Thyroid gland (tissue), 4 donors: ENCODE measurements at regions not wholly inside any gene's neighbourhood (a gene's known extent, or its start where the extent isn't known, plus 50 kb on each side); places are given as distances from the start of the nearest gene placed in this dataset.

Experiments used
- POLR2A ChIP-seq, 2 donors: fragments of 450-650 bp; IDR thresholded peaks; one replicate each; pipeline ENCODE4 v1.6.1; 2017; ENCODE audit warnings: antibody characterized with exemption in 2 of 2, mild to moderate bottlenecking in 2 of 2, moderate library complexity in 1 of 2
- TF ChIP-seq, protein P1 (sequence below), 6 experiments: fragments of 200-600 bp in 3 of 6; fragments of 450-650 bp in 3 of 6; sonication (generic) in 3 of 6; IDR thresholded peaks; one replicate each; pipeline ENCODE4 v1.5.1; 2016 to 2019; ENCODE audit warnings: antibody characterized with exemption in 6 of 6, mild to moderate bottlenecking in 2 of 6, inconsistent platforms in 1 of 6, moderate library complexity in 1 of 6

DNA sequence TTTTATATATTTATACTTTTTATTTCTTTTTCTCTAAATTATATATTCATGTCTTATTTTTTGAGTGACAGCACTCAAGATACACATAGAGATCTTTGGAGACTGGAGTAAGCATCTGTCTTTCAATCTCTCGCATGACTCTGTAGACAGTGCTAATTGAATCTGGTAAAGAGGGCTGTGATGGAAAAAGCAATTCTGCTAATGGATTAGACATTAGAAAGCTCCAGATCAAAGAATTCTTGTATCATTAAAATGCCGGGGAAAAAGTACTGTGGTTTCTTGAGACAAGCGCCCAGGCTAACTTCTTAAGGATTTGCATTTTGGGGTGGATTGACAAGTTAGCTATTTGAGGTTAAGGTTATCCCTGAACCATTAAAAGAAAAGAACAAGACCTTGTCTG, 383.1 kb upstream of the TNP1 start:
- TF ChIP-seq, protein P1, sequence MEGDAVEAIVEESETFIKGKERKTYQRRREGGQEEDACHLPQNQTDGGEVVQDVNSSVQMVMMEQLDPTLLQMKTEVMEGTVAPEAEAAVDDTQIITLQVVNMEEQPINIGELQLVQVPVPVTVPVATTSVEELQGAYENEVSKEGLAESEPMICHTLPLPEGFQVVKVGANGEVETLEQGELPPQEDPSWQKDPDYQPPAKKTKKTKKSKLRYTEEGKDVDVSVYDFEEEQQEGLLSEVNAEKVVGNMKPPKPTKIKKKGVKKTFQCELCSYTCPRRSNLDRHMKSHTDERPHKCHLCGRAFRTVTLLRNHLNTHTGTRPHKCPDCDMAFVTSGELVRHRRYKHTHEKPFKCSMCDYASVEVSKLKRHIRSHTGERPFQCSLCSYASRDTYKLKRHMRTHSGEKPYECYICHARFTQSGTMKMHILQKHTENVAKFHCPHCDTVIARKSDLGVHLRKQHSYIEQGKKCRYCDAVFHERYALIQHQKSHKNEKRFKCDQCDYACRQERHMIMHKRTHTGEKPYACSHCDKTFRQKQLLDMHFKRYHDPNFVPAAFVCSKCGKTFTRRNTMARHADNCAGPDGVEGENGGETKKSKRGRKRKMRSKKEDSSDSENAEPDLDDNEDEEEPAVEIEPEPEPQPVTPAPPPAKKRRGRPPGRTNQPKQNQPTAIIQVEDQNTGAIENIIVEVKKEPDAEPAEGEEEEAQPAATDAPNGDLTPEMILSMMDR (IDR thresholded peaks at IDR 0.05) = no peak
- TF ChIP-seq POLR2A (IDR thresholded peaks at IDR 0.05) = no peak
